Thyroid gland (tissue), 4 donors: ENCODE measurements at regions not wholly inside any gene's neighbourhood (a gene's known extent, or its start where the extent isn't known, plus 50 kb on each side); places are given as distances from the start of the nearest gene placed in this dataset.

Experiments used
- POLR2A ChIP-seq, 2 donors: fragments of 450-650 bp; IDR thresholded peaks; one replicate each; pipeline ENCODE4 v1.6.1; 2017; ENCODE audit warnings: antibody characterized with exemption in 2 of 2, mild to moderate bottlenecking in 2 of 2, moderate library complexity in 1 of 2
- TF ChIP-seq, protein P1 (sequence below), 6 experiments: fragments of 200-600 bp in 3 of 6; fragments of 450-650 bp in 3 of 6; sonication (generic) in 3 of 6; IDR thresholded peaks; one replicate each; pipeline ENCODE4 v1.5.1; 2016 to 2019; ENCODE audit warnings: antibody characterized with exemption in 6 of 6, mild to moderate bottlenecking in 2 of 6, inconsistent platforms in 1 of 6, moderate library complexity in 1 of 6

DNA sequence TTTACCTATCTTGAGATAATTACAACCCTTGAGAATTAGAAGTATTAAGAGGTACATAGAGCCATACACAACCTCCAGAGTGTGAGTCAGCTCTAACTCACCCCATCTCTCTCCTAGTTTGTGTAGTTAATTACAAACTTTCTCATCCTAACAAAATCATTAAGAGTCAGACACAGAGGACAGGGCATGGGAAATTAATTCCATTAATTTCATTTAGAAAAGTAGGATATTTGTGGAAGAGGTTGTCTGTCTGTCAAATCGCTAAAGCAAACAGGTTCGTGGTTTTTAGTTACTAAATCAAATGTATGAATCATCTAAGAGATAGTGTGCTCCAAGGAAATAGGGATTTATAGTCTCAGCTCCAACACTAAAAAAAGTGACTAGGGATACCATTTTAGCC, 1261.4 kb upstream of the TENM4 start:
- TF ChIP-seq, protein P1, sequence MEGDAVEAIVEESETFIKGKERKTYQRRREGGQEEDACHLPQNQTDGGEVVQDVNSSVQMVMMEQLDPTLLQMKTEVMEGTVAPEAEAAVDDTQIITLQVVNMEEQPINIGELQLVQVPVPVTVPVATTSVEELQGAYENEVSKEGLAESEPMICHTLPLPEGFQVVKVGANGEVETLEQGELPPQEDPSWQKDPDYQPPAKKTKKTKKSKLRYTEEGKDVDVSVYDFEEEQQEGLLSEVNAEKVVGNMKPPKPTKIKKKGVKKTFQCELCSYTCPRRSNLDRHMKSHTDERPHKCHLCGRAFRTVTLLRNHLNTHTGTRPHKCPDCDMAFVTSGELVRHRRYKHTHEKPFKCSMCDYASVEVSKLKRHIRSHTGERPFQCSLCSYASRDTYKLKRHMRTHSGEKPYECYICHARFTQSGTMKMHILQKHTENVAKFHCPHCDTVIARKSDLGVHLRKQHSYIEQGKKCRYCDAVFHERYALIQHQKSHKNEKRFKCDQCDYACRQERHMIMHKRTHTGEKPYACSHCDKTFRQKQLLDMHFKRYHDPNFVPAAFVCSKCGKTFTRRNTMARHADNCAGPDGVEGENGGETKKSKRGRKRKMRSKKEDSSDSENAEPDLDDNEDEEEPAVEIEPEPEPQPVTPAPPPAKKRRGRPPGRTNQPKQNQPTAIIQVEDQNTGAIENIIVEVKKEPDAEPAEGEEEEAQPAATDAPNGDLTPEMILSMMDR (IDR thresholded peaks at IDR 0.05): no peak
- no peak for TF ChIP-seq POLR2A (IDR thresholded peaks at IDR 0.05)
